Left renal cortex interstitium (tissue), 4 donors: ENCODE measurements at regions not wholly inside any gene's neighbourhood (a gene's known extent, or its start where the extent isn't known, plus 50 kb on each side); places are given as distances from the start of the nearest gene placed in this dataset.

Source experiments
- DNase-seq, 4 donors: peaks; one replicate each; pipeline ENCODE4 v3.0.0-alpha.2; 2013; ENCODE audit warnings: low read depth in 4 of 4, low spot score in 2 of 4, missing footprints in 1 of 4

DNA sequence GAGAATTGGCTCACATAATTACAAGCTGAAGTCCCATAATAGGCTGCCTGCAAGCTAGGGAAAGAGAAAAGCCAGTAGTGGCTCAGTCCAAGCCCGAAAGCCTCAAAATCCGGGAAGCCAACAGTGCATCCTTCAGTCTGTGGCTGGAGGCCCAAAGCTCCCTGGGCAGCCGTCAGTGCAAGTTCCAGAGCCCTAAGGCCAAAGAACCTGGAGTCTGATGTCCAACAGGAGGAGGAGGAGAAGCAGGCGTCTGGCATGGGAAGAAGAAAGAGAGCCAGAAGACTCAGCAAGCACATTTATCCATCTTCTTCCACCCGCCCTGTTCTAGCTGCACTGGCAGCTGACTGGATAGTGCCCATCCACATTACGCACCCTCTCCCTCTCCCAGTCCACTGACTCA, 213.4 kb downstream of the GAS1 start:
- no peak for DNase-seq

DNA sequence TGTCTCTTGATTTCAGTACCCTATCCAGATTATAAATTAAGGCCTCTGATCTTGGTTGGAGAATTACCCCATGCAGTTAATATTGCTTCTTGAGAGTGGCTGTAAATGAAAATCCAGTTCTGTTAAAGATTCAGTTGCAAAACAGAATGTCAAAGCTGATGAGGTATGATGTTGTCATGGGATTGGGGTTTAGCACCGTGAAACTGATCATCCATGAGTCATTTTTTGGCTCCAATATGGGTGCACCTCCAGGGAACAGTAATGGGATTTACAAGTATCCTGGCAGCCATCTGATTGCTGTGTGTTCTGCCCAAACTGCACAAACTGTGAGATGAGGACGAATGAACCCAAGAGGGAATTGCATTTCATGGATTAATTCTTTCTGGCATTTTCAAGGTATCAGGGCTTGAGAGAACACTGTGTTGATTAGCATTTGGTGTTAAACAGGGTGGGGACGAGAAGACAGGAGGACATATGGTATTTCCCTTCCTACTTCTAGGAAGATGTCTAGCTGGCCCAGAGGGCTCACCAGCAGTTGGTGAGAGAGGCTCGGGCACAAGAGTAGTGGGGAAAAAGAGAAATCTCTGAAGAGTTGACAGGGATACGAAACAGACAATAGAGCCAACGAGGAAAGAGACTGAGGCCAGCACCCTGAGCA, 214.7 kb downstream of the GAS1 start:
- no peak for DNase-seq

DNA sequence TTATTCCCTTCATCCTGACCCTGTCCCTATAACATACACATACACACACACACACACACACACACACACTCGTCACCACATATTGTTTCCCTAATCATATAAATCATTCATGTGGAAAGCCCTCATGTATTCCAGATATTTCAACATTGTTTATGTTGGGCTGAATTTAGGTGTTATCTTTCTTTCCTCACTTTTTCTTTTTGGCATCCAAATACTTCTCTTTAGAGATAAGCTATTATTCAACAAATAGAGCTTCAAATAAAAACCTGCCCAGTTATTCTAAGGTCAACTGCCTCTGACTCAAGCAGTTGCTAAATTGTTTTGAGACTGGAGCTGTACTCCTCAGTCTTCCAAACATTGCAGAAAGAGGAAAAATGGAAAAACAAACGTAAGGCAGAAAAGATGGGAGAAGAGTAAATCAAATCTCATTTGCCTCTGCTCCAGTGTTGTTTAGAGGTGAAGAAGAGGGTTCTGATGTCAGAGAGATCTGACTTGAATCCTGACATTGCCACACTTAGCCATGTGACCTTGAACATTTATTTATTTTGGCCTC, 215.7 kb downstream of the GAS1 start:
- DNase-seq, result no peak

DNA sequence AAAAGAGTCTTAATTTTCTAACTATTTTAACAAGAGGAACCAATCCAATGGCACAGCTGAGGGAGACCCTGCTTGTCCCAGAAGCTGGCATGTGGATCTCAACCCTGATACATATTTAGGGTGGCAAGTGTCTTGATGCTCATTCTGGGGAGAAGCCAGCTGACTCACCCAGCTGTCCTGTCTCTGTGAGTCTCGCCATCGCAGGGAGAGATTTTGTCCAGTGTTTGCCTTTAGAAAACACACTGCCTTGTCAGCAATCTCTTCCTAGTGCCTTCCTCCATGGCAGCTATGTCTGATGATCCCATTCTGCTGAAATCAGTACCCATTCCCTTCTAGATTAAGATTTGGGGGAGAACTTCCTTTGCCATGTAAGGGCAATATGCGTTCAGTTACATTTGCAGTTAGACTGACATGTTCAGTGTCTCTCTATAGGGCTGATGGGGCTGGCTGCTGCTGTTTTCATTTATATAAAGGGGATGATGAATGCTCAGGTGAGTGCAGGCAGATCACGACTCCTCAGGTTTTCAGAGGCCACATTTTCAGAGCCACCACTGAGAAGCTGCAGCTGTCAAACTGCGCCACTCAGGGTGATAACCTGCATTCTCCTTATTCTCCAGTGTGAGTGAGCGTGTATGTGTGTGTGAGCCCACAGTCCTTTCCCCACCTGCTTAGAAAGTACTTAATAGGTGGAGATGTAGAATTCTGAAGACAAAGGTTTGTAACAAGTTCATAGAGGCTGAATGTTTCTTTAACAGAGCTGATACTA, 217.0 kb downstream of the GAS1 start:
- no peak for DNase-seq

DNA sequence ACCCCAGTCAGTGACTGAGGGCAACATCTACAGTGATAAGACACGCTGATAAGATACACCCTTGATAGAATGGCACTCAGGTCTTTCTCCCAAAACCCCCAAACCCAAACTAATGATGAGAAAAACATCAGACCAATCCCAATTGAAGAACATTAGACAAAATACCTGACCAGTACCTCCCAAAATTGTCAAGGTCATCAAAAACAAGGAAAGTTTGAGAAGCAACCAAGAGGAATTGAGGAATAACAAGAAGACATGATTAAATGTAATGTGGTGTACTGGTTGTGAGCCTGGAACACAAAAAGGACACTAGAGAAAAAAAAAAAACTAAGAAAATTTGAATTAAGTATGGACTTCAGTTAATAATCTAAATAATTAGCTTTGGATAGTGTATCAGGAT, 222.8 kb downstream of the GAS1 start:
- no peak for DNase-seq

DNA sequence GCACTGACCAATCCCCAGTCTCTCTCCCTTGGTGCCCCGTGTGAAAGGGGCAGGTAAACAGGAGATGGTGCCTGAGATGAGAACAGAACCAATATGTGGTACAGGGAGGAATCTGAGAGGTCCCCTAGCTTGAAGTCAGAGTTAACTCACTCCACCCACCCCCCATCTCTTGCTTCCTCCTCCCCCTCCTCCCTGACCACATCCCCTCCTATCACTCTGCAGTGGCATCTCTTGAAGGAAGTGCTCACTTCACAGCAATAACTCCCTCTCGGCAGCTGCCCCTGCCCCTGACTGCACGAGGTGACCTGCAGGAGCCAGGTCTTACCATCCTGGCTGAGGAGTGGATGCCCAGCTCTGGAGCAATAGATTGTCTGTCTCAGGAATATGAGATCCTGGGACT, 224.0 kb downstream of the GAS1 start:
- no peak for DNase-seq

DNA sequence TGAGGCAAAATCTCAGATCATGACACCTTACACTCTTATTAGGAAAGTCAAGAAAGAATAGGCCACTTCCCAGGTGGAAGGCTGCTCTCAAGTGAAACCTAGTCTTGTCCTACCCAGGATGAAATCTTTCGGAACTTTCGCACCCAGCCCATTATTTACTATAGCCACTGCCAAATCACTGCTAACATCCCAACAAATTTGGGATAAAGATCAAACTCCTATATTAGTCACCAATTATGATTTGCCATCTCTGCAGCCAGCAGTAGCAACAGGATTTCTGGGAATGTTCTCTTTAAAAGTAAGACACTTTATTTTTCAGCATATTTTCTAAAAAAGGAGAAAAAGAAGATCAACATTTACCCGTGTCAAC, 224.6 kb downstream of the GAS1 start:
- DNase-seq, result no peak

DNA sequence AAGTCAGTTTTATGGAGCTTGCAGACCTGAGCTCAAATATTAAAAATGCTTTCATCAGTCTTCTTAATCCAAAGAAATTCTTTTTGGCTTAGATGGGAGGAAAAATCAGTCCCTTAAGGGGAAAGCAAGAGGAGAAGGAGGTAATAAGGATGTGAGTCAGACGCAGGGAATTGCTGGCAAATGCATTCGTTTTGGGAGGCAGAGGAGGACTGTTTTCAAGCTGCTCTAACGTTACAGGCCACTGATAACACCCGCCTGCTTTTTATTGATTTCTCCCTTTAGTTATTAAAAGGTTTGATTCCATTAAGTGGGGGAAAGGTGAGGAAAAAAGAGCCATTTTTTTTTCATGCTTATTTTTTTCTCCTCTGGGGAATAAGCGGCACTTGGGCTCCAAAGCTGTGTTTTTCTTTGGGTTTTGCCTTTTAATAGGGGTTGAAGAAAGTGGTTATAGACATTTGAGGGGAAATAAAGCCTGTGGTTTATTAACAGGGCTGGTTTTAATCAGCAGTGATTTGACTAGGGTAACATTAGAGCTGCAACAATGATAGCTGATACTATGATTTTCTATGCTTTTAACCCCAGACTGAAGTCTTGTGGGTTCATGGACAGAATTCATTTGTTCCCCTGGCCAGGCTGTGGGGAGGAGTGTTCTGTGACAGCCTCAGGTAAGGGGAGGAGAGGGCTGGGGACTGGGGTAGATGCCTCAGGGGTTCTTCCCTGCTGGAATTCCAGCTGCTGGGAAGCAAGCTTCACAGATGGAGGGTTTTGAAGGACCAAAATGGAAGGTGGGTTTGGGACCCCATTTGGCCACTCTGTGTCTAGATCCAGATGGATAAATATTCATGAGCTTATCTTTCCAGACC, 225.2 kb downstream of the GAS1 start:
- no peak for DNase-seq

DNA sequence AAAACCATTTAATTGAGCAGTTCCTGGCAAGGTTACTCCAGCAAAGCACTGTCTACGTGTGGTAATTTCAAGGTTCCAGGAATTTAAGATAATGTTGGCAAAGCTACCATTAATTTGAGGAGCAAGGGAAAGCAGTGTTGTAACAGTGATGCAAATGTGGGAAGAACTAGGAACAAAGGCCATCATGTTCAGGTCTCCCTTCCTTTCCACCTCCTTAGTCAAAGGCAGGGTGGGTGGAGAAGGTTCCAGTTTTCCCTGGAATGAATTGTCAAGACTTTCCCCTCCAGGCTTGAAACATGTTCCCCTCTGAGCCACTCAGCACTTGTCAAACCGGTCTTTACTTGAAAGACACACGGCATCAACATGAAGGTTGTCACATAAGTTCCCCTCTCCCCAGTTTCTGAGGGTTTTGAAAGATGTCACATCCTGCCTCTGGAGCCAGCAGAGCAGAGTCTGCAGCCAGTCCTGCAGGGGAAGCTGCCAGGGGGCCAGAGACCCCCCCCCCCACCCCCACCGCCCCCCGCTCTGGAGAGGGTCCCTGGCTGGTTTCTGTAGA, 226.0 kb downstream of the GAS1 start:
- DNase-seq, result no peak

DNA sequence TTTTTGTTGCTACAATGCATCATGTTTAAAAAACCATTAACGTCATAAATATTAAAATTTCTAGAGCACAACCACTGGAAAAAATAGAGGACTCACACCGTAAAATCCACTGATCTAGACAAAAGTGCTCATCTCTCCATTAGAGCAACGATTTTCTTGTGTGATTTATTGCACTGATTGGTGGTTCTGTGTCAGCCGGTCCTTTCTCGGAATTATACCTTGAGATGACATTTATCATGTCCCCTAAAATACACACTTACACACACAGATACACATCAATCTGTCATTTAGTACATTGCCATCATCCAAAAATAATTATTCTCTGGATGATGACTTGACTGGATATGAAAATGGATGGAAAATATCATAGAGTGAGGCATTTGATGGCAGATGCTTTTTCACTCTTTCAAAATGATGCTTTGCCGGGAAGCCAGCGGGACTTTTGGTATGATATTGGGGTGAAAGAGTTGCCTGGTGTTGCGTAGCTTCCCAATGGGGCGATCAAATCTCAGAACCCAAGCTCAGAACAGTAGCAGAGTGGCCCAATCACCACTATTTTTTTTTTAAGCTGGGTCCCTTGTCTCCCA, 226.6 kb downstream of the GAS1 start:
- DNase-seq, result no peak

DNA sequence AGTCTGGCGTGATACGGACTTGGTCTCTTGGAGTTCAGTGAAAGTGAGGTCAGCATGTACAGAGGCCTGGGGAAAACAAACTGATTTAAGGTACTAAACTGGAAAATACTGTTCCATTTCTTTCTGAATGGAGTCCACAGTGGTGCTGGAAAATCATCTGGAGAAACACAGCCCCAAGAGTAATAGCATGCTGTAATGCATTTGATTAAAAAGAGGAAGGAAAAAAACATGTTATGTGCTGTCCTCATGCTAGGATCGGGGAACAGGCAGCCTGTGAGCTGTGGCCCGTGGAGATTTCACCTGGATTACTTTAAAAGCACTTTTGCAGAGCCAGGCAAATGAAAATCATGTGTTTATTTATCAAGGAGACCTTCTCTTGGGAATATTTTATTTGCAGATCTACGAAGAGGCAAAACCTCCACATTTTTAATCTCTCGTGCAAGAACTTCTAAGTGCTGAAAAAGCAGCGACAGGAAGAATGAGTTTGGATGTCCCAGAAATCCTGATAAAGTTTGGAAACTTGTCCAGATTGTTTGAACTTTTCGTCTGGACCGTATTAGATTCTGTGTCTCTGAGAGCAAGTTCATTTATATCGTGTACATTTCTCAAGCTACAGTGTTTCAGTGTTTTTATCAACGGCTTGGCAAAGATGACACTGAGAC, 228.8 kb downstream of the GAS1 start:
- DNase-seq, result no peak

DNA sequence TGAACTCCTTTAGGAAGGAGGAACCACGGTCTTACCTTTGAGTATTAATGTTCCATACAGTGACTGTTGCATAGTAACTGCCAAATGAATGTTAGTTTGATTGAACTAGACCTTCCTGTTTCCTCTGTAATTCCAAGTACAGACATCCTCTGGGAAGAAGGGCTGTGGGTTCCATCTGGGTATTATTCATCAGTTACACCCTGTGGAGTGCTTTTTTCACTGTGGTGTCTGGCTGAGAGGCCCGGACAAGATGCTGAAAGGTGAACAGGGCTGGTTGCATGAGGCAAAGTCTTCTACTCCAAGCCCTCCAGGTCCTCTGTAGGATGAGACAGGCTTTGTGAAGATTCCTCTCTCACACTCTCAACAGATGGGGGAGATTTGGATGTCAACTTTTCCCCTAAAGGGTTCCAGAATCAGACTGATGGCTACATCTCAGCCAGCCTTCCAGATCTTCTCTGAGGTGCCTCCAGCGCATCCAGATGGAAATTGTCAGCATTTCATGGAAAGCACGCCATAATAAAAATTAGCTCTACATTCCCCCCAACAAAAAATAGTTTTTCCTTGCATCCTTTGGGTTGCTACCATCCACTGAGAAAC, 230.9 kb downstream of the GAS1 start:
- DNase-seq, result no peak

DNA sequence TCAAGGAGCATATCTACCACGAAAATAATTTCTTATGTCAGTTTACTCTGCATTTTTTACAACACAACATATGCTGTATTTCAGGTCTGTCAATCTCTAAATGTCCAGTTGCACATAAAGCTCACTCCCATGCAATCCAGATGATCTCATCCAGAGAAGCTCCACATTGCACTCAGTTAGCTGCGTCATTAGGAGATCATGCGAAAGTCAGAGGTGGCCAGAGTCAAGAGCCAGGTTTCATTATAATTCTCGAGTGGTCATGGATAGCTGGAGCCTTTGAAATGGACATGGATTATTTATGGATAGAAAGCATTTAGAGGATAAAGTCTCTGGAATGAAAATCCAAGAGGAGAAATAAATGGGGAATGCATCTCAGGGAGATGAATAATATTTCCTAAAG, 232.3 kb downstream of the GAS1 start:
- DNase-seq, result no peak

DNA sequence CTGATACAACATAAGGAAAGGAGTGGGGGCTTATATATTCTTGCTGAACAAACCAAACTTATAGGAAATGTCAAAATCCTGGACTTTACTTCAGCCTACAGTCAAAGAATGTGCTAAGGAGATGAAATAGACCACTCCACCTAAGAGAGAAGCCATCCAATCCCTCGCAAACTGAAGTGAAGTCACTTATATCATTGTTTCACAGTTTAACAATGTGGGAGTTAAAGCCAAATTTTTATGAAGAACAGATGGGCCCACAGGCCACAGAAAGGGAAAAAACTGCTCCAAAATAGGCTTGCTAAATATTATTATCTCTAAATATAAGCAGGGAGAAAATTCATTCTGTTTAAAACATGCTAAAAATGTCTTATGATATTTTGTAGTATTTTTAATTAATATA, 233.3 kb downstream of the GAS1 start:
- DNase-seq, result no peak

DNA sequence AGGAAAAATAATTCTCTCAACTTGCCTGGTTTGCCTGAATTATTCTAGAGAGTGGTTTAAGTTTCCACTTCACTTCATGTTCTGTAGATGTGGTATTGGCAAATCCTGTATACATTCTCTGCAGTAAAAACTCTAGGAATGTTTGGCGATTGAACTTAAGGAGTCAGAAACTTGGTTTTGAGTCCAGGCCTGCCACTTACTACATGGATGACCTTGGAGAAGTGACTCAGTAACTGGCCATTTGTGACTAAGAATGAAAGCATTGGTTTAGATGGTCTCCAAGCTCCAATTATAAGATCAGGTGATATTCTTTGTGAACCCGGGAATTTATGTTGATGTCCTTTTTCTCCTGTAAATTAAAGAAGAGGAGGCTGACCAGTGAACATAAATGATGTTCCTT, 233.8 kb downstream of the GAS1 start:
- no peak for DNase-seq

DNA sequence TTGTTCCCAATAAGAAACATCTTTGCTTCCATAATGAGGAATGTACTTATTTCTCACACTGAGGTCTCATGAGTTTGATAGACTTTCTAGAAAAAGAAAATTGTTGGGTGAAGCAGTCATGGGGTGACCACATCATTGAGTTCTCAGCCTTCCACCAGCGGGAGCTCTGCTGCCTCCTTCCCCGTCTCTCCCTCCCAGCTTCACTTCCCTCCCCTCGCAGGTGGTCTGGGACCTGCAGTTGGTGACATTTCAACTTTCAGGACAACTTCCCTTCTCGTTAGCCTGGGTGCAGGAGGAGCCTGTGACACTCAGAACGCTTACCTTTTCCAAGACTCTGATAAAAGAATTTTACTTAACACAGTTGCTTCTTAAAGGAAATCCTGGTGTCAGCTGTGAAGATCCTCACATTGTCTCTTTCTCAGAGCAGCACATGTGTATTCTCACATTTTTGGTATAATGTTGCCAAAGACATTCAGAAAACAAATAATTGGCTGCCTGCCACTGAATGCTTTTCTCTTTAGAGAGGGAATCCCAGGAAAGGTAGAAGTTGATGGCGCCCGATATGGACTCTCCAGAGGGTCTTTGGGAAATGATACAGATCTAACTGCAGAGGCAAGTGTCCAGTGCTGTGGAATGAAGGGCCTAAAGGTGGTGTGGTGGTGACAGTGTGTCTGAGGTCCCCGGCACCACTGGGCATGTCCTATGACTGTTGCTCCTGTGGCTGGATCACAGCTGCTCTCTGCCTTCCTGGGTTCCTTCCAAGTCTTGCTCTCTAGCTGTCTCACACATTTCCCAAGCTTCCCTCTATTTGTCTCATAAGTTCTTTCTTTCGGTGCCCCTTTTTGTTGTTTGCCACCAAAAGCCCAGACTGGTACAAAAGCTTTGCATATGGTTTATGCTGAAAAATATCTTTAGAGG, 238.1 kb downstream of the GAS1 start:
- no peak for DNase-seq

DNA sequence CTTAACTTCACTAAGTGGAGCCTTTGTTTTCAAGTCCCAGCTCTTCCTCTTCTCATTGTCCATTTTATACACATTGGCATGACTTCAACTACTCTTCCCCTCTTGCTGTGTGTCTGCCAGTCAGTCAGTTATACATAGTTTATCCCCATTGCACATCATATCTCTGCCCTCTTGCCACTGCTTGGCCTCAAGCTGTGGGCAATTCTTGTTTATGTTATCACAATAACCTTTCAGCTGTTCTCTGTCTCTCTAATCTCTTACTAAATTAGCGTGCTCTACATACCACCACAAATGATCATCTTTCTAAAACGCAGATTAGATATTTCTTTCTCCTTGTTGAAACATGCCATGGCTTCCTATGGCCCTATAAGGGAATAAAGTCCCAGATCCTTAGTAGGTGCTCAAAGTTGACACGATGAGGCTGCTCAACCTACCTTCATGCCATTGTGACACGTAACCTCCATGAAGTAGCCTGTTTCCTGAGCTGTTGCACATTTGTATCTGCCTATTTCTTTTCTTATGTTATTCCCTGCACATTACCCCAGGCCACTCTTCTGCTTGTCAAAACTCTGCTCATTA, 239.3 kb downstream of the GAS1 start:
- no peak for DNase-seq

DNA sequence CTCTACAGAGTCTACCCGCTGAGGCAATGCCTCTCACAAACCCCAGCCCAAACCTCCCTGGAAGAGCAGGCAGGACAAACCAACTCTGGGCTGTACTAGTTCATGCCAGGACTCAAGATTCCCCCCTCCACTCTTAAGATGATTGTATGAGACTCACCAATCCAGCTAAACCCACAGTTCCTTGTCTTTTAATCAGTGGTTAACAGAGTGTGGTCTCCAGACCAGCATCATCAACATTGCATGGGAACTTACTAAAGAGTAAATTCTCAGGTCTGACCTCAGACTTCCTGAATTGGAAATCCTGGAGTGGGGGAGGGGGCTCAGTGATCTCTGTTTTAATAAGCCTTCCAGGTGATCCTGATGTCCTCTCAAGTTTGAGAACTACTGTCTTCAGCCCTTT, 240.9 kb downstream of the GAS1 start:
- DNase-seq, result no peak
